Astrocyte (in vitro differentiated cells and primary cell): ENCODE measurements at regions not wholly inside any gene's neighbourhood (a gene's known extent, or its start where the extent isn't known, plus 50 kb on each side); places are given as distances from the start of the nearest gene placed in this dataset.

ENCODE experiments used
- EZH2 ChIP-seq: IDR thresholded peaks from 2 replicates; pipeline ENCODE4 v1.6.1; 2012; ENCODE audit warnings: mild to moderate bottlenecking, low read length, inconsistent platforms; ENCODE audit not compliant: insufficient read depth
- TF ChIP-seq, protein P1 (sequence below): IDR thresholded peaks from 2 replicates; pipeline ENCODE4 v1.5.1; 2011; ENCODE audit warnings: low read depth, mild to moderate bottlenecking, inconsistent platforms, low read length, moderate library complexity; ENCODE audit not compliant: insufficient read depth

GRCh38 chr17:73724990-73725389, 80.7 kb upstream of the SDK2 start:
- TF ChIP-seq, protein P1, sequence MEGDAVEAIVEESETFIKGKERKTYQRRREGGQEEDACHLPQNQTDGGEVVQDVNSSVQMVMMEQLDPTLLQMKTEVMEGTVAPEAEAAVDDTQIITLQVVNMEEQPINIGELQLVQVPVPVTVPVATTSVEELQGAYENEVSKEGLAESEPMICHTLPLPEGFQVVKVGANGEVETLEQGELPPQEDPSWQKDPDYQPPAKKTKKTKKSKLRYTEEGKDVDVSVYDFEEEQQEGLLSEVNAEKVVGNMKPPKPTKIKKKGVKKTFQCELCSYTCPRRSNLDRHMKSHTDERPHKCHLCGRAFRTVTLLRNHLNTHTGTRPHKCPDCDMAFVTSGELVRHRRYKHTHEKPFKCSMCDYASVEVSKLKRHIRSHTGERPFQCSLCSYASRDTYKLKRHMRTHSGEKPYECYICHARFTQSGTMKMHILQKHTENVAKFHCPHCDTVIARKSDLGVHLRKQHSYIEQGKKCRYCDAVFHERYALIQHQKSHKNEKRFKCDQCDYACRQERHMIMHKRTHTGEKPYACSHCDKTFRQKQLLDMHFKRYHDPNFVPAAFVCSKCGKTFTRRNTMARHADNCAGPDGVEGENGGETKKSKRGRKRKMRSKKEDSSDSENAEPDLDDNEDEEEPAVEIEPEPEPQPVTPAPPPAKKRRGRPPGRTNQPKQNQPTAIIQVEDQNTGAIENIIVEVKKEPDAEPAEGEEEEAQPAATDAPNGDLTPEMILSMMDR, result no peak
- TF ChIP-seq EZH2, result no peak
